Spleen (tissue), 11 donors: ENCODE measurements at regions not wholly inside any gene's neighbourhood (a gene's known extent, or its start where the extent isn't known, plus 50 kb on each side); places are given as distances from the start of the nearest gene placed in this dataset.

Source experiments
- DNase-seq: peaks from one replicate; pipeline ENCODE4 v3.0.0-alpha.2; 2020
- H3K27ac ChIP-seq, 8 donors: fragments of 200-600 bp; sonication (generic) in 7 of 8; 1 replicate in 4 of 8; 2 replicates in 4 of 8; pipeline versions ENCODE4 v1.5.0 to v1.8.0; 2016 to 2021; ENCODE audit warnings: inconsistent platforms in 4 of 8, mild to moderate bottlenecking in 4 of 8, moderate library complexity in 1 of 8
- H3K27me3 ChIP-seq, 7 donors: fragments of 200-600 bp; sonication (generic) in 6 of 7; replicated peaks in 1 of 7; 1 replicate in 4 of 7; 2 replicates in 3 of 7; pipeline versions ENCODE4 v1.5.0 to v1.8.0; 2016 to 2021; ENCODE audit warnings: inconsistent platforms in 3 of 7, mild to moderate bottlenecking in 1 of 7
- H3K36me3 ChIP-seq, 6 donors: fragments of 200-600 bp; sonication (generic) in 5 of 6; 1 replicate in 4 of 6; 2 replicates in 2 of 6; pipeline versions ENCODE4 v1.5.0 to v1.8.0; 2016 to 2021; ENCODE audit warnings: inconsistent platforms in 2 of 6
- H3K4me1 ChIP-seq, 6 donors: fragments of 200-600 bp; sonication (generic) in 5 of 6; 1 replicate in 3 of 6; 2 replicates in 3 of 6; pipeline versions ENCODE4 v1.5.0 to v1.8.0; 2016 to 2021; ENCODE audit warnings: inconsistent platforms in 3 of 6
- H3K4me3 ChIP-seq, 8 donors: fragments of 200-600 bp; sonication (generic) in 7 of 8; 1 replicate in 4 of 8; 2 replicates in 4 of 8; pipeline versions ENCODE4 v1.5.0 to v1.8.0; 2016 to 2021; ENCODE audit warnings: inconsistent platforms in 4 of 8, mild to moderate bottlenecking in 4 of 8, moderate library complexity in 2 of 8
- H3K9me3 ChIP-seq, 8 donors: fragments of 200-600 bp; sonication (generic) in 7 of 8; 1 replicate in 4 of 8; 2 replicates in 4 of 8; pipeline versions ENCODE4 v1.5.0 to v1.8.0; 2016 to 2021; ENCODE audit warnings: inconsistent platforms in 4 of 8
- CTCF ChIP-seq, 11 experiments: fragments of 200-600 bp in 7 of 11; fragments of 450-650 bp in 4 of 11; sonication (generic) in 4 of 11; IDR thresholded peaks in 8 of 11; conservative IDR thresholded peaks in 3 of 11; 1 replicate in 7 of 11; 2 replicates in 4 of 11; pipeline versions ENCODE4 v1.4.0 to v1.8.0; 2016 to 2021; ENCODE audit warnings: antibody characterized with exemption in 11 of 11, inconsistent platforms in 4 of 11, mild to moderate bottlenecking in 1 of 11
- POLR2A ChIP-seq, 3 donors: fragments of 450-650 bp; IDR thresholded peaks; one replicate each; pipeline ENCODE4 v1.5.1; 2017; ENCODE audit warnings: antibody characterized with exemption in 3 of 3, mild to moderate bottlenecking in 1 of 3
- POLR2AphosphoS5 ChIP-seq, 3 donors: sonication (generic); formaldehyde crosslinking; IDR thresholded peaks; one replicate each; pipeline ENCODE4 v1.5.1; 2017; ENCODE audit warnings: antibody characterized with exemption in 3 of 3
- WGBS, 5 donors: extraction: QIAGEN DNeasy Blood & Tissue Kit in 3 of 5; methylation state at CpG; one replicate each; pipeline versions ENCODE4 v1.1.5 to v1.1.7; 2013 to 2018; 5-methylcytosine and 5-hydroxymethylcytosine counted together
- intact Hi-C: fragments of 100-400 bp; cut with DNase I; formaldehyde crosslinking; loops from one replicate; pipeline ENCODE4 v1.15.0; 2023; ENCODE audit warnings: low total_unique reads
- donor health status: healthy with polysubstance abuse.
- donor health status: DM: no; HTN: no; CAD: no; lungs with moderate emphysema.
- donor health status: DM: no; HTN: no; CAD: no.
- donor health status: Bipolar disorder and iron deficiency.
- donor health status: healthy.
- donor health status: DM: no; HTN: no; CAD: no.
- donor health status: DM: yes; HTN: yes; CAD: no.

- intact Hi-C loops, result no loop called here
- H3K9me3 ChIP-seq, result no peaks in the 10 kb centered on the region
- no peak for DNase-seq
- H3K4me1 ChIP-seq, result peaks cover 0 to 29% (median 13%) of the 10 kb centered on the region in 6 donors
- no peaks in the 10 kb centered on the region for H3K36me3 ChIP-seq
- H3K27me3 ChIP-seq, result peaks cover 0 to 16% (median 0%) of the 10 kb centered on the region in 7 donors
- WGBS, 5 donors, result 89 to 95% (median 92%) methylated on average over 22 to 29 of the region's 29 CpGs
- TF ChIP-seq POLR2AphosphoS5 (IDR thresholded peaks at IDR 0.05) (no peak), POLR2A (IDR thresholded peaks at IDR 0.05) (no peak), CTCF (IDR thresholded peaks at IDR 0.05 in 8 of 11, conservative IDR thresholded peaks at IDR 0.05 in 3 of 11) (no peak)
- no peak overlapping the region for H3K4me3 ChIP-seq
- H3K27ac ChIP-seq, result no peak overlapping the region
Measured at GRCh38 chr2:239750045-239750835, 274.9 kb downstream of the NDUFA10 start.

- Histone ChIP-seq H3K4me3 (no peak overlapping the region), H3K27me3 (peaks cover 0 to 16% (median 0%) of the 10 kb centered on the region in 7 donors), H3K27ac (no peak overlapping the region), H3K36me3 (no peaks in the 10 kb centered on the region), H3K9me3 (no peaks in the 10 kb centered on the region), H3K4me1 (peaks cover 0 to 29% (median 13%) of the 10 kb centered on the region in 6 donors)
- WGBS, 5 donors, result 92 to 96% (median 94%) methylated on average over 10 to 12 of the region's 12 CpGs
- intact Hi-C loops, result no loop called here
- TF ChIP-seq CTCF (IDR thresholded peaks at IDR 0.05 in 8 of 11, conservative IDR thresholded peaks at IDR 0.05 in 3 of 11), result no peak
- no peak for TF ChIP-seq POLR2AphosphoS5 (IDR thresholded peaks at IDR 0.05)
- TF ChIP-seq POLR2A (IDR thresholded peaks at IDR 0.05), result no peak
- DNase-seq, result no peak
Measured at GRCh38 chr2:239749272-239749873, 275.8 kb downstream of the NDUFA10 start.

GRCh38 chr2:239748811-239749210, 276.3 kb downstream of the NDUFA10 start:
- peaks cover 0 to 16% (median 0%) of the 10 kb centered on the region in 7 donors for H3K27me3 ChIP-seq
- no peak overlapping the region for H3K27ac ChIP-seq
- intact Hi-C loops, result no loop called here
- no peak for DNase-seq
- 87 to 100% (median 90%) methylated on average over 2 to 9 of the region's 9 CpGs for WGBS, 5 donors
- TF ChIP-seq POLR2A (IDR thresholded peaks at IDR 0.05) (no peak), POLR2AphosphoS5 (IDR thresholded peaks at IDR 0.05) (no peak), CTCF (IDR thresholded peaks at IDR 0.05 in 8 of 11, conservative IDR thresholded peaks at IDR 0.05 in 3 of 11) (no peak)
- peaks cover 0 to 29% (median 13%) of the 10 kb centered on the region in 6 donors for H3K4me1 ChIP-seq
- no peaks in the 10 kb centered on the region for H3K9me3 ChIP-seq
- no peak overlapping the region for H3K4me3 ChIP-seq
- H3K36me3 ChIP-seq, result no peaks in the 10 kb centered on the region

GRCh38 chr2:239747771-239748170, 277.4 kb downstream of the NDUFA10 start:
- H3K9me3 ChIP-seq, result no peaks in the 10 kb centered on the region
- intact Hi-C loops, result no loop called here
- TF ChIP-seq CTCF (IDR thresholded peaks at IDR 0.05 in 8 of 11, conservative IDR thresholded peaks at IDR 0.05 in 3 of 11) (no peak), POLR2A (IDR thresholded peaks at IDR 0.05) (no peak), POLR2AphosphoS5 (IDR thresholded peaks at IDR 0.05) (no peak)
- 87 to 97% (median 92%) methylated on average over 5 of the region's 5 CpGs for WGBS, 5 donors
- no peak overlapping the region for H3K27ac ChIP-seq
- H3K36me3 ChIP-seq, result no peaks in the 10 kb centered on the region
- H3K27me3 ChIP-seq, result peaks cover 0 to 16% (median 0%) of the 10 kb centered on the region in 7 donors
- H3K4me3 ChIP-seq, result no peak overlapping the region
- H3K4me1 ChIP-seq, result peaks cover 0 to 28% (median 13%) of the 10 kb centered on the region in 6 donors
- DNase-seq, result no peak
